NCI-H345 (cell line): ENCODE measurements at regions not wholly inside any gene's neighbourhood (a gene's known extent, or its start where the extent isn't known, plus 50 kb on each side); places are given as distances from the start of the nearest gene placed in this dataset.
A peak's percentile ranks its signal among the peaks of the same experiment; 100 is the strongest.

Experiments
- DNase-seq: peaks from one replicate; lab custom pipeline; 2025; lab: John Stamatoyannopoulos, UW

GRCh38 chr6:8275667-8276066 lies 159.7 kb downstream of the SLC35B3 start:
- DNase-seq = no peak

- DNase-seq = no peak
Measured at GRCh38 chr6:8274226-8274625, 161.1 kb downstream of the SLC35B3 start.

GRCh38 chr6:8269872-8270454 lies 165.4 kb downstream of the SLC35B3 start:
- no peak for DNase-seq

- DNase-seq = no peak
Measured at GRCh38 chr6:8269094-8269493, 166.3 kb downstream of the SLC35B3 start.

- DNase-seq = no peak
Measured at GRCh38 chr6:8268606-8269005, 166.3 kb upstream of the EEF1E1 start.

GRCh38 chr6:8268156-8268555 lies 165.8 kb upstream of the EEF1E1 start:
- no peak for DNase-seq

- DNase-seq = no peak
Measured at GRCh38 chr6:8260610-8261009, 158.3 kb upstream of the EEF1E1 start.

GRCh38 chr6:8246403-8246802 lies 144.1 kb upstream of the EEF1E1 start:
- no peak for DNase-seq

GRCh38 chr6:8245726-8246125 lies 143.4 kb upstream of the EEF1E1 start:
- DNase-seq = no peak

GRCh38 chr6:8243475-8243874 lies 141.1 kb upstream of the EEF1E1 start:
- no peak for DNase-seq

GRCh38 chr6:8242885-8243284 lies 140.5 kb upstream of the EEF1E1 start:
- no peak for DNase-seq

GRCh38 chr6:8240301-8240700 lies 138.0 kb upstream of the EEF1E1 start:
- no peak for DNase-seq

- DNase-seq = no peak
Measured at GRCh38 chr6:8238773-8239683, 136.7 kb upstream of the EEF1E1 start.

- no peak for DNase-seq
Measured at GRCh38 chr6:8237668-8238067, 135.3 kb upstream of the EEF1E1 start.

GRCh38 chr6:8236956-8237355 lies 134.6 kb upstream of the EEF1E1 start:
- no peak for DNase-seq

- DNase-seq = no peak
Measured at GRCh38 chr6:8234321-8234720, 132.0 kb upstream of the EEF1E1 start.

GRCh38 chr6:8231956-8232355 lies 129.6 kb upstream of the EEF1E1 start:
- no peak for DNase-seq

GRCh38 chr6:8229915-8230756 lies 127.8 kb upstream of the EEF1E1 start:
- no peak for DNase-seq

- DNase-seq = no peak
Measured at GRCh38 chr6:8225113-8225512, 122.8 kb upstream of the EEF1E1 start.

GRCh38 chr6:8223678-8224077 lies 121.3 kb upstream of the EEF1E1 start:
- no peak for DNase-seq

- peak; percentile 21 for DNase-seq
Measured at GRCh38 chr6:8219352-8219943, 117.1 kb upstream of the EEF1E1 start.

- no peak for DNase-seq
Measured at GRCh38 chr6:8218861-8219260, 116.5 kb upstream of the EEF1E1 start.
